PC-3 (cell line): ENCODE measurements at regions not wholly inside any gene's neighbourhood (a gene's known extent, or its start where the extent isn't known, plus 50 kb on each side); places are given as distances from the start of the nearest gene placed in this dataset.

Experiments
- EZH2 ChIP-seq: fragments of 300-600 bp; sonication (generic); IDR thresholded peaks from one replicate; pipeline ENCODE4 v1.6.1; 2017; ENCODE audit warnings: antibody characterized with exemption, mild to moderate bottlenecking, low read length; ENCODE audit not compliant: unreplicated experiment
- TF ChIP-seq, protein P1 (sequence below): fragments of 300-600 bp; sonication (generic); conservative IDR thresholded peaks from 2 replicates; pipeline ENCODE4 v1.5.1; 2017; ENCODE audit warnings: antibody characterized with exemption, low read depth, mild to moderate bottlenecking, low read length

DNA sequence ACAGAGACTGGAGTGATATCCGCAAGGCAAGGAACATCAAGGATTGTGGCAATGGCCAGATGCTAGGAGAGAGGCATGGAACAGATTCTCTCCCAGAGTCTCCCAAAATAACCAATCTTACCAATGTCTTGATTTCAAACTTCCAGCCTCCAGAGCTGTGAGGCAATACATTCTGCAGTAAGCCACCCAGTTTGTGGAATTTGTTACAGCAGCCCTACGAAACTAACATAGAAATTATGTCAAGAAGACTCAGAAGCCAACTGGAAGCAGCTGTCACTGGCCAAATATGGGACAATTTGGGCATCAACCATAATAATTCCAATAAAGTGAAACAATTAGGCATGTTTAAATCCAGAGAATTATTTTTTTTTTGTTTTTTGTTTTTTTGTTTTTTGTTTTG lies 271.1 kb downstream of the NDUFS4 start:
- TF ChIP-seq, protein P1, sequence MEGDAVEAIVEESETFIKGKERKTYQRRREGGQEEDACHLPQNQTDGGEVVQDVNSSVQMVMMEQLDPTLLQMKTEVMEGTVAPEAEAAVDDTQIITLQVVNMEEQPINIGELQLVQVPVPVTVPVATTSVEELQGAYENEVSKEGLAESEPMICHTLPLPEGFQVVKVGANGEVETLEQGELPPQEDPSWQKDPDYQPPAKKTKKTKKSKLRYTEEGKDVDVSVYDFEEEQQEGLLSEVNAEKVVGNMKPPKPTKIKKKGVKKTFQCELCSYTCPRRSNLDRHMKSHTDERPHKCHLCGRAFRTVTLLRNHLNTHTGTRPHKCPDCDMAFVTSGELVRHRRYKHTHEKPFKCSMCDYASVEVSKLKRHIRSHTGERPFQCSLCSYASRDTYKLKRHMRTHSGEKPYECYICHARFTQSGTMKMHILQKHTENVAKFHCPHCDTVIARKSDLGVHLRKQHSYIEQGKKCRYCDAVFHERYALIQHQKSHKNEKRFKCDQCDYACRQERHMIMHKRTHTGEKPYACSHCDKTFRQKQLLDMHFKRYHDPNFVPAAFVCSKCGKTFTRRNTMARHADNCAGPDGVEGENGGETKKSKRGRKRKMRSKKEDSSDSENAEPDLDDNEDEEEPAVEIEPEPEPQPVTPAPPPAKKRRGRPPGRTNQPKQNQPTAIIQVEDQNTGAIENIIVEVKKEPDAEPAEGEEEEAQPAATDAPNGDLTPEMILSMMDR = no peak
- TF ChIP-seq EZH2 = no peak
